GM12873 (cell line): ENCODE measurements at regions not wholly inside any gene's neighbourhood (a gene's known extent, or its start where the extent isn't known, plus 50 kb on each side); places are given as distances from the start of the nearest gene placed in this dataset.

Source experiments
- TF ChIP-seq, protein P1 (sequence below): IDR thresholded peaks from 2 replicates; pipeline ENCODE4 v1.5.1; 2012; ENCODE audit warnings: low read depth, mild to moderate bottlenecking, moderate library complexity, low read length, control low read depth; ENCODE audit not compliant: insufficient read depth; ENCODE audit errors: missing control alignments

DNA sequence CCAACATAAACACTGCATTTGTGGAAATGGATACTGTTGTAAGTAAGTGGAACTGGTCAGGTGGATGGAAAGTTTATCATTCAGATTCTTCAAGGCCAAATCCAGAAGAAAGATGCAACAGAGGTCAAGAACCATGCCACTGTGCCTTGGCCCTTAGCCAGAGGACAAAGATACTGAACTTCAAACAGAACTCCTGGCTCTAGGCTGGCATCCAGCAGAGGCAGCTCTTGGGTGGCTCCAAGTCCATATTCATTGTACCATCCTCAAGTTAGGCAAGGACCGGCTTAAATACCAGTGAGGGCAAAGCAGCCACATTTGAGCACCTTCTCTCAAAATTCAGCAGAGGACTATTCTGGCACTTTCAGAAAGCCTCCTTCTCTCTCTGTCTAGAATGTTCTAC, 53.2 kb downstream of the DNAAF9 start:
- TF ChIP-seq, protein P1, sequence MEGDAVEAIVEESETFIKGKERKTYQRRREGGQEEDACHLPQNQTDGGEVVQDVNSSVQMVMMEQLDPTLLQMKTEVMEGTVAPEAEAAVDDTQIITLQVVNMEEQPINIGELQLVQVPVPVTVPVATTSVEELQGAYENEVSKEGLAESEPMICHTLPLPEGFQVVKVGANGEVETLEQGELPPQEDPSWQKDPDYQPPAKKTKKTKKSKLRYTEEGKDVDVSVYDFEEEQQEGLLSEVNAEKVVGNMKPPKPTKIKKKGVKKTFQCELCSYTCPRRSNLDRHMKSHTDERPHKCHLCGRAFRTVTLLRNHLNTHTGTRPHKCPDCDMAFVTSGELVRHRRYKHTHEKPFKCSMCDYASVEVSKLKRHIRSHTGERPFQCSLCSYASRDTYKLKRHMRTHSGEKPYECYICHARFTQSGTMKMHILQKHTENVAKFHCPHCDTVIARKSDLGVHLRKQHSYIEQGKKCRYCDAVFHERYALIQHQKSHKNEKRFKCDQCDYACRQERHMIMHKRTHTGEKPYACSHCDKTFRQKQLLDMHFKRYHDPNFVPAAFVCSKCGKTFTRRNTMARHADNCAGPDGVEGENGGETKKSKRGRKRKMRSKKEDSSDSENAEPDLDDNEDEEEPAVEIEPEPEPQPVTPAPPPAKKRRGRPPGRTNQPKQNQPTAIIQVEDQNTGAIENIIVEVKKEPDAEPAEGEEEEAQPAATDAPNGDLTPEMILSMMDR = no peak

DNA sequence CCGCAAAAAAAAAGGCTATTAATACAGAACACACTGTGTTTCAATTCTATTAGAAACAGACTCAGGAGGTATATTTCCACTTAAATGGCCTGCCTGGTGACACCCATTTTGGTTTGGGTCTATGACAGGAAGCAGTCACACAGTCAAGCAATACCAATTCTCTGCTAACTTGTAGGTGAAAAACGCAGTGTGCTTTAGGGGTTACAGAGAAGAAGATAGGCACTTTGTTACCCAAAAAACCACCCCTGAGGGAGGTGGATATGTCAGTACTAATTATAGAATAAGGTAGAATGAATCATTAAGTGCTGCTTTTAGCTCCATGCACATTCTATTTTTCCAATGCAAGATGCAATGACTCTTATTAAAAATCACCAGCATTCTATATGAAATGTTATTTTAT, 53.8 kb downstream of the DNAAF9 start:
- TF ChIP-seq, protein P1 = no peak

DNA sequence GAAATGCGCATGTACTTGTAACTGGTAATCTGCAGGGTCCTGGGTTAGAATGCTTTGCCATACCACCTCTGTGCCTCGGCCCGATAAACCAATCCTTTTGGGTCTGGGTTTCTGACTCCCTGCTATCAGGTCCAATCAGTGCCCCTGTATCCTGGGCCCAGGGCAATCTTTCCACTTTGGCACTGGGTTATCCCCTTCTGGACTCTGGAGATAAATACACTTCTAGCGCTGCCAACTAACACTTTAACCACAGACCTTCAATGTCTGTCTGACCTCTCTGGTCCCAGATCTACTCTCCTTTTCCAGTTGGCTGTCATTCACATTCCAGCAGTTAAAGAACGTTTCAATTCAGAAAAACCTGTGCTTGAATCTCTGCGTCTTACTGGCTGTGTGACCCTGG, 55.3 kb downstream of the DNAAF9 start:
- TF ChIP-seq, protein P1 = no peak

DNA sequence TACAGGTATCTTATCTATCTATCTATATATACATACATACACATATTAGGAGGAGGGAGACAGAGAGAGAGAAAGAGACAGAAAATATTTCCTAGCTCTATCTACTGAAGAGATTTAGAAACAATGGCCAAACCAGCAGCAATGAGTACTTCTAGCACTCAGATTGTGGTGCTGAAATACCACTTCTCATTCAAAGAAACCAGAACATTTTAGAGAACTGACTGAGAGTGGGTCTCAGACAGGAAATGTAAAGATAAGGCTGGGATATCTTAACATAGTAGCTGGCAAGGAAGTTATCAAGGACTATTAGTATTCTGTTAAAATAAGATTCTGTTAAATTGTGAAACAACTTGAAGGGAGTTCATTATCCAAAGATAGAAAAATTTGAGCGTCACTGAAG, 57.0 kb downstream of the DNAAF9 start:
- TF ChIP-seq, protein P1 = no peak

DNA sequence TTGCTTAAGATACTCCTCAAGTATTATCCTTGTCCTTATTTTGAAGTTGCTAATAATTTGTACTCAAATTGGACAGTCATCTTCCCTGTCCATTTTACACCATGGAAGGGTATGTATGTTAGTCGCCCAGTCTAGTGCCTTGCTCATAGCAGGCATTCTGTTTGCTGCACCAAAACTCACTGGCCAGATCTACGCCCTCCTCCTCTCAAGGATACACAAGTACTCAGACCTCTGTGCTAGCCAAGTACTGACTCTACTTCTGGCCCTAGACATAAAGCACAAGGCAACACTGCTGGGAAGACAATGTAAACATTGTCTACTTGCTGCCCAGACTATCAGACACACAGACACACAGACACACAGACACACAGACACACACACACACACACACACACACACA, 57.7 kb downstream of the DNAAF9 start:
- TF ChIP-seq, protein P1 = no peak

DNA sequence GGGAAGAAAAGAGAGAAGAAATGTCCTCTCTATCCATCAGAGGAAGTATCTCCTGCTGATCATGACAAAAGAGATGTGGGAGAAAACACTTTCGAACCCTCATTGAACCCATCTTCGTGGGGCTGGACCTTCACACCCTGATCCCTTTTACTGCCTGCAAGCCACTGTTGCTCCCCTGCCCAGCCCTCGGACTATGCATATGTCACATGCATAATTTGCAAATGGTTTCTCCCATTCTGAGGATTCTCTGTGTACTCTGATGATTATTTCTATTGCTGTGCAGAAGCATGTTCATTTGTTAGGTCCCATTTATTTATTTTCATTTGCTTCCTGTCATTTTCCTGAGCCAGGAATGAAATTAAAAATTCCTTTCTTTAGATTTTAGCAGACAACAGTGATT, 64.7 kb downstream of the DNAAF9 start:
- TF ChIP-seq, protein P1 = no peak

DNA sequence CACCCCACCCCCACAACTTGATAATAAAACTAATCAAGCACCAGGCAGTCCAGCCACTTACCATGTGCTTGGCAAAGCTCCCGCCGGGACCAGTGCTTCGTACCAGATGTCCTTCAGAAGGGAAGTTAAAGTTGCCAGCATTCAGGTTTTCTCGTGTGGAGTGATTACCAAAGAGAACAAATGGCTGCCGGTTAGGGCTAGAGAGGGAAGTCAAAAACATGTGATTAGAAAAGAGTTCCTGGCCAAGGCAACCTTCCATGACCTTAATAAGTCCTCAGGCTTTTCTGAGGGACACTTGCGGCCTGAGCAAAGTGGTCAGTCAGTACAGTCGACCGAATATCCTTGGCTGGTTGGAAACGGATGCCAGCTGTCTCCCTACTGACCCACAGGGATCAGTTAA, 67.0 kb downstream of the DNAAF9 start:
- TF ChIP-seq, protein P1 = no peak
